ENCODE measurements at regions not wholly inside any gene's neighbourhood (a gene's known extent, or its start where the extent isn't known, plus 50 kb on each side); places are given as distances from the start of the nearest gene placed in this dataset.
"Not testable (repeated sequence)": the region's sequence is repeated elsewhere in the genome, so short reads cannot be mapped to it uniquely, and the experiment has no call there.

GRCh38 chr4:134499074-134499473 lies 297.5 kb upstream of the PABPC4L start:
- TF ChIP-seq, protein P1, sequence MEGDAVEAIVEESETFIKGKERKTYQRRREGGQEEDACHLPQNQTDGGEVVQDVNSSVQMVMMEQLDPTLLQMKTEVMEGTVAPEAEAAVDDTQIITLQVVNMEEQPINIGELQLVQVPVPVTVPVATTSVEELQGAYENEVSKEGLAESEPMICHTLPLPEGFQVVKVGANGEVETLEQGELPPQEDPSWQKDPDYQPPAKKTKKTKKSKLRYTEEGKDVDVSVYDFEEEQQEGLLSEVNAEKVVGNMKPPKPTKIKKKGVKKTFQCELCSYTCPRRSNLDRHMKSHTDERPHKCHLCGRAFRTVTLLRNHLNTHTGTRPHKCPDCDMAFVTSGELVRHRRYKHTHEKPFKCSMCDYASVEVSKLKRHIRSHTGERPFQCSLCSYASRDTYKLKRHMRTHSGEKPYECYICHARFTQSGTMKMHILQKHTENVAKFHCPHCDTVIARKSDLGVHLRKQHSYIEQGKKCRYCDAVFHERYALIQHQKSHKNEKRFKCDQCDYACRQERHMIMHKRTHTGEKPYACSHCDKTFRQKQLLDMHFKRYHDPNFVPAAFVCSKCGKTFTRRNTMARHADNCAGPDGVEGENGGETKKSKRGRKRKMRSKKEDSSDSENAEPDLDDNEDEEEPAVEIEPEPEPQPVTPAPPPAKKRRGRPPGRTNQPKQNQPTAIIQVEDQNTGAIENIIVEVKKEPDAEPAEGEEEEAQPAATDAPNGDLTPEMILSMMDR (IDR thresholded peaks at IDR 0.05): no peak
- Histone ChIP-seq H3K27ac (no peak overlapping the region), H3K4me3 (no peak overlapping the region)
- DNase-seq (ENCODE audit: low spot score): no peak

DNA sequence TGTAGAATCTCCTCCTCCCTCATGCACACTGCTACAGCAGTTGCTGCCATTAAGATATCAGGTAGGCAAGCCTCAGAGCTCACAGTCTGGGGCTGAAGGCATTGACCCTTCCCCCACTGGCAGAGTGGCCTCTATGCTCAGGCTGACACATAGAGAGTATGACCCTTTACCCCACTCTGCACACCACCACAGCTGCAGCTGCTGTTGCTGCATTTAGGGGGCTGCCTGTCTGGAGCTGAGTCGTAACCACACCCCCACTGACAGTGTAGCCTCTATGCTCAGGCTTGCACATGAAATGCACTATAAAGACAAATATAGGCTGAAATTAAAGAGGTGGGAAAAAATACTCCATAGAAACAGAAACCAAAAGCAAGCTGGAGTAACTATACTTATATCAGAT lies 289.3 kb upstream of the PABPC4L start:
- Histone ChIP-seq H3K27ac (no peak overlapping the region), H3K4me3 (no peak overlapping the region)
- TF ChIP-seq, protein P1 (IDR thresholded peaks at IDR 0.05): no peak
- DNase-seq (ENCODE audit: low spot score): no peak

GRCh38 chr4:134483514-134483913 lies 281.9 kb upstream of the PABPC4L start:
- not testable (repeated sequence) for H3K4me3 ChIP-seq; DNase-seq (ENCODE audit: low spot score); H3K27ac ChIP-seq

GRCh38 chr4:134471569-134471968 lies 270.0 kb upstream of the PABPC4L start:
- DNase-seq (ENCODE audit: low spot score): no peak

DNA sequence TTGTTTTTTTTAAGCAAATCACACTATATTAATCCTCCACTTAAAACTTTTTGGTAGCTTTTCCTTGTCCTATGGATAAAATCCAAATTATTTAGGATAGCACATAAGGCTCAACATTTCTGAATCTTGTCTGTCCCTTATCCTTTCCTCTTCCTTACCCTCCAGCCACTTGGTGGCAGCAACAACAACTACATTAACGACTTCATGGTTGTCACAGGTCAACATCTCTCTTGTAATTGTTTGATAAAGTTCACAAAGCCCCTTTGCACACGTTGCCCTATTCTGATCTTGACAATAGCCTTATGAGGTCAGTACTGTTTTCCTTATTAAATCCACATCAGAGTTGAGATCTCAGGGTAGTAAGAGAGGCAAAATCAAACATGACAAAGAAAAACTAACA lies 269.0 kb upstream of the PABPC4L start:
- TF ChIP-seq, protein P1 (IDR thresholded peaks at IDR 0.05): peak; percentile 14
- Histone ChIP-seq H3K27ac (no peak overlapping the region), H3K4me3 (no peak overlapping the region)
- no peak for DNase-seq (ENCODE audit: low spot score)

More at GRCh38 chr4:134471569-134471968, 270.0 kb upstream of the PABPC4L start:
- TF ChIP-seq, protein P1 (IDR thresholded peaks at IDR 0.05): no peak
- Histone ChIP-seq H3K27ac (no peak overlapping the region), H3K4me3 (no peak overlapping the region)

DNA sequence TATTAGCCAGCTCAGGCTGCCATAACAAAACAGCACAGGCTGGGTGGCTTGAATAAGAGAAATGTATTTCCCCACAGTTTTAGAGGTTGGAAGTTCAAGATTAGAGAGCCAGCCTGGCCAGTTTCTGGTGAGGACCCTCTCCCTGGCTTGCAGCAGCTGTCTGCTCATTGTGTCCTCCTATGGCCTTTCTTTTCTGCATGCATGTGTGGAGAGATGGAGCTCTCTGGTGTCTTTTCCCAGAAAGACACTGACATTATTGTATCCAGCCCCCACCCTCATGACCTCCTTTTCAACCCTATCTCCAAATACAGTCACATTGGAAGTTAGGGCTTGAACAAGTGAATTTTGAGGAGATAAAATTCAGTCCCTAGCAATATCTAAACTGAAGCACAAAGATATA lies 263.8 kb upstream of the PABPC4L start:
- TF ChIP-seq, protein P1 (IDR thresholded peaks at IDR 0.05): no peak
- Histone ChIP-seq H3K27ac (no peak overlapping the region), H3K4me3 (no peak overlapping the region)
- DNase-seq (ENCODE audit: low spot score): no peak

DNA sequence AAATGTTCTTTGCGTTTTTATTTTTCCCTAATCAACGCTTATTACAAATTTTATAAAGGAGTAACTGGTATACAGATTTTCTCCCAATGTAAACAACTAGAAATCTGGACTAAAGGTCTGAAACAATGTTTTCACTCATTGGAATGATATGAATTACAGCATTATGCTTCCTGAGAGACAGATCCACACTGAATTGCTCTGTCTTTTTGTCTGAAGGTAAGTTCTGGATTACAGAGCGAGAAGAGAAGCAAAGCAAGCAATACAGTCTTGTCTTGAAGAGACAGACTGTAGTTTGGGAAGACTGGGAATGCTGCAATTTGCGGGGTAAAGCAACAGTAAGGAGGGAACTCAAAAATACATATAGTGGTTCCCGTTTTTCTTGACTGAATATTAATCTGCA lies 262.2 kb upstream of the PABPC4L start:
- no peak for DNase-seq (ENCODE audit: low spot score)
- H3K27ac ChIP-seq: no peak overlapping the region
- no peak overlapping the region for H3K4me3 ChIP-seq
- TF ChIP-seq, protein P1 (IDR thresholded peaks at IDR 0.05): no peak

DNA sequence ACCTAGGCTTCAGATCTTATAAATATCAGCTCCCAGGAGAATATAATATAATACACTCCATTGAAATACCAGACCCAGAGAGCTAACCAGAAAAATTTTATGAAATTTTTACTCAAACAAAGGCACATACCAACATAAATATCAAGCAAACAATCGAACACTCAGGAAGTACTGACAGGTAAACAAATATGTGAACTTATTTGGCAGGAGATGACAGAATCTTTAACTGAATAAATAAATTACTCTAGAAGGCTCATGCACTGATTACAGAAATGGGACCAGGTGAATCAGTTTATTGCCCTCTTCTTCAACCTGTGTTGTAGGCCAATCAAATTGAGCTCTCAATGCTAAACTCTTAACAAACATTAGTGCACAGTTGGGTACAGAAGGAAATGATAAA lies 225.2 kb upstream of the PABPC4L start:
- Histone ChIP-seq H3K4me3 (no peak overlapping the region), H3K27ac (no peak overlapping the region)
- DNase-seq (ENCODE audit: low spot score): no peak
- TF ChIP-seq, protein P1 (IDR thresholded peaks at IDR 0.05): no peak

Data from coronary artery (tissue), 2 donors.